GM18868 (cell line): ENCODE measurements at regions not wholly inside any gene's neighbourhood (a gene's known extent, or its start where the extent isn't known, plus 50 kb on each side); places are given as distances from the start of the nearest gene placed in this dataset.

Source experiments
- ATAC-seq: cut with Tn5 transposase; IDR thresholded peaks from one replicate; pipeline ENCODE4 v1.9.1; 2021; ENCODE audit warnings: mild to moderate bottlenecking, moderate library complexity; ENCODE audit not compliant: unreplicated experiment

- no peak for ATAC-seq
Observed at GRCh38 chr2:155095613-155096012, 397.1 kb downstream of the KCNJ3 start.

- ATAC-seq, result no peak
Observed at GRCh38 chr2:155080373-155080772, 381.9 kb downstream of the KCNJ3 start.

DNA sequence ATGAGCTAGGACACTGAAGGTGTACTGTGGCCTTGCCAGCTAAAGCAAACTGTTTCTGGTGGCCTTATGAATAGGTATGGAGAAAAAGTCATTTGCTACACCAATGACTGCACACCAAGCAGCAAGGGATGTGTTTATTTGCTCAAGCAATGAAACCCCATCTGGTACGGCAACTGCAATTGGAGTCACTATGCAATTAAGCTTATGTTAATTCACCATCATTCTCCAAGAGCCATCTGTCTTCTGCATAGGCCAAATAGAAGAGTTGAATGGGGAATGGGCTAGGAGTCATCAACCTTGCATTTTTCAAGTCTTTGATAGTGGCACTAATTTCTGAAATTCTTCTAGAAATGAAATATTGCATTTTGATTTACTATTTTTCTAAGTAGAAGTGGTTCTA lies 372.0 kb downstream of the KCNJ3 start:
- ATAC-seq, result no peak

DNA sequence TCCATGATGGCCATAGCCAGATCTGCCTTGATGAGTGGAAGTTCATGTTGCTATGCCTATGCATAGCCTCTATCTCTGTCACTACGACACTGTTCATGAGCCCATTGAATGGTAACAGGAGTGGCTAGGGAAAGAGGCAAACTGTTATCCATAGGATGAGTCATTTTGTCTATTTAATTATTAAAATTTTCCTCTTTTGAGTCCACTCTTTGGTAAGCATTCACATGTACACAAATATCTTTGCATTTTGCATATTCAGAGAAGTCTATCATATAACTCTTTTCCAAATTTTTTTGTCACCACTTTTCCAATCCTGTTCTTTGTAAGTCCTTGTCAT lies 364.4 kb downstream of the KCNJ3 start:
- ATAC-seq, result no peak

DNA sequence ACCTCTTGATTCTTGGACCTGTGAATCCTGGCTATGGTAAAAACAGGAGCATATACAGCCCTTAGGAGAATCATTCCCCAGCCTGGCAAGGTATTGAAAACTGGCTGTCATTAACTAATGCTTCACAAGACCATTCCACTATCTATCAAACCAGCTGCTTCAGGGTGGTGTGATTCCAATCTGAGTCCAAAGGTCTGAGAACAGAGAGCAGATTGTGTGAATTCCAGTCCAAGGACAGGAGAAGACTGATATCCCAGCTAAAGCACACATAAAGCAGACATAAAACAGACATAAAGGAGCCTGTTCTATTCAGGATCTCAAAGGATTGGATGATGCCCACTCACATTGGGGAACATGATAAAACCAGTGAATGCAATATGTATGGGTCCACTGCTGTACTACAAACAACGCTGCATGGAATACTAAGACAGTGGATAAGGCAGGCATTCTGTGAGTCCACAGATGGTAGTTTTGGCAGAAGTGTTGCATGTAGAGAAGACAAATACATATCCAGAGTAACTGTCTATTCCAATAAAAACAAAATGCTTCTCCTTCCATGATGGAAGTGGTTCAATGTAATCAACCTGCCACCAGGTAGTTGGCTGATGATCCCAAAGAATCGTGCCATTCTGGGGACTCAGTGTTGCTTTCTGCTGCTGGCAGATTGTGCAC lies 363.9 kb downstream of the KCNJ3 start:
- no peak for ATAC-seq

- ATAC-seq, result no peak
Observed at GRCh38 chr2:155060896-155061295, 362.4 kb downstream of the KCNJ3 start.

DNA sequence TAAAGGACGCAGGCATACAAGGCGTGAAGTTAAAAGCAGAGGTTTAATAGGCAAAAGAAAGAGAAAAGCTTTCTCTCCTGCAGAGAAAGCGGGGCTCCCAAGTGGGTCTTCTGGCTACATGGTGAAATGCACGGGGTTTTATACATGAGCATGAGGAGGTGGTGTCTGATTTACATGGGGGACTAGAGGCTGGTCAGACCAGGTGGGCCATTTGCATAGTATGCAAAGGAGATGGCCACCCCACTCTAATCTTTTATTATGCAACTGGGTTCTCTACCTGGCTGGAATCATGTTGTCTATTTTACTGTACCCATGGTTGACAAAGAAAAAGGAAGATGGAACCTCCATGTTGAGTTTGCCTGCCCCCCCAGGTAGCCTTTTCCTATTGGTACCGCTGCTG lies 356.2 kb downstream of the KCNJ3 start:
- no peak for ATAC-seq

DNA sequence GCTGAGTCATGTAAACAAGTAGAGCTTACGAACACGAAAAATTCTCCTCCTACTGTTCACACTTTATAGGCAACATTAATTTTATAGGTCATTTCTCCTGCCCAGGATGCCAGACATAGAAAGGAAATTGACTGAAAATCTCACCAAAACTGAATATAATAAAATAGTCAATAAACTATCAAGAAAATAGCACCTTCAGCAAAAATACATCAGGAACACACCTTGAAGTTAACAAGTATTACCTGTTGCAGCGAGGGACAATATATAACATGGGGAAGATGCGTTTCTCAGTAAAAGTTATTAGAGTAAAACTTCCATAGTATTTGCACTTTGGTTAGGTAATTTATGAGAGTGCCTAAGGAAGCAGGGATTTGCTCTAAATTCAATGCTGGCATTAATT lies 344.6 kb downstream of the KCNJ3 start:
- no peak for ATAC-seq

DNA sequence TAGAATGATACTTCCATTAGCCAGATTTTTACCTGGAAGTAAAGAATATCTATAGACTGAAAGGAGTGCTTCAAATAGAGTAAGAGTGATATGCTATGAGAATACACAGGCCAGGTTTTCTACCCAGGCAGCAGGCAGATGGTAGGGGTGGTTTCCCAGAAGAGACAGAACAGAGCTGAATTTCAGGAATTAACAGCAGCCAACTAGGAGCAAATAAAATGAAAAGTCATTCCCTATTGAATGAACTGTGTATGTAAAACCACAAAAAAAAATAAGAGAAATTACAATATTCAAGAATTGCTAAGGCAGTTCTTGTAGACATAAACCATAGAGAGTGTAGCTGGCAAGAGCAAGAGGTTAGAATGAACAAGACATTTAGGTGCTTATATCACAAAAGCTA lies 336.8 kb downstream of the KCNJ3 start:
- ATAC-seq, result no peak

GRCh38 chr2:155033652-155034051 lies 335.2 kb downstream of the KCNJ3 start:
- ATAC-seq, result peak; percentile 74

DNA sequence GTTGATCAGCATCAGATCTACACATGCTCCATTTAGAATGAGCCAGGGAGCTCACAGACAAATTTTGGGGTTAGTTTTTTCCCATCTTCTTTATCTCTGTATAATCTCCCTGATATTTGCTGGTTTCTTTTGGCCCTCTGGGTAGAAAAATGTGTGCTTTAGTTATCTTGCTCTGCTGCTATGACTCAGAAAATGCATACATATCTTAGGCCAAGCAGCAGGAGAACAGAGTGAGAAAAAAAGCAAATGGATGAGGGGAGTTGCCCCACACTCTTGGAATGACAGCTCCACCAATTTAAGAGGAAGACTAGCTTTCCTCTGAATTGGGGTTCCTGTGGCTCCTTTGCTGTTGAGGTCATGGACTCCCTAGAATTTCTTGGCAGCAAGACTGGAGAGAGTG lies 331.8 kb downstream of the KCNJ3 start:
- ATAC-seq, result no peak

GRCh38 chr2:155026651-155027174 lies 328.2 kb downstream of the KCNJ3 start:
- no peak for ATAC-seq

- no peak for ATAC-seq
Observed at GRCh38 chr2:155023674-155024073, 325.2 kb downstream of the KCNJ3 start.

- no peak for ATAC-seq
Observed at GRCh38 chr2:155022531-155022930, 324.0 kb downstream of the KCNJ3 start.

- no peak for ATAC-seq
Observed at GRCh38 chr2:155021618-155022017, 323.1 kb downstream of the KCNJ3 start.

DNA sequence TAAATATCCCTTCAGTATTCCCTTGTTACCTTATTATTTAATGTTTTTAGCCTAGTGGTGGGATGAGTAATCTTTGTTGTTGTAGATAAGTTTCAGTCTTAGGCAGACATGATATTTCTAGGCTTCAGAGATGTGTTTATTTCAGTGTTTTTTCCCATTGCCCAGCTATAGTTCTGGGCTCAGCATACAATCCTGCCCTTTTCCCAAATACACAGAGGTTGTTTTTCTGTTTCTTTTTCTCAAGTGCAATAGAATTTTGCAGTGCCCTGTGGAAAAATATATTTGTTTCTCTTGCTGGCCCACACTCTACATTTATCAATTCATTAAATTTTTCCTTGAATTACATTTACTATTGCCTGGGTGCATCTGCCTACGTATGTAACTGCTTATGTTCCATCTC lies 321.8 kb downstream of the KCNJ3 start:
- ATAC-seq, result no peak

DNA sequence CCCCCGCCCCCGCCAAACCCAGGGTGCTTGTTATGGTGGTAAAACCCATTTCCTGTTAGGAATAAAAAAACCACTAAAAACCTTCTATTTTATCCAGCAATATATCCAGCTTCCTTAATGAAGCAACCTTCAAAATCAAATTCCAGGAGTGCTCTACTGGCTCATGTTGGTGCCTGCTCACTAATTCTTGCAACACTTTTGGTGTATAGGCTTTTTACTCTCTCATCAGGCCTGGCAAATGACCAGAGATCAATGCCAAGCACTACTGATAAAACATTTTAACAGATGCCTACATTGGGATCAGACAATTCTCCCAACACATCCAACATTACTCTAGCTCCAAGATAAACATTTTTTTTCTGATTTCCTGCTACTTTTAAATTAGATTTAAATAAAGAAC lies 312.4 kb downstream of the KCNJ3 start:
- ATAC-seq, result no peak

GRCh38 chr2:154995361-154995760 lies 296.9 kb downstream of the KCNJ3 start:
- no peak for ATAC-seq

GRCh38 chr2:154992826-154993225 lies 294.3 kb downstream of the KCNJ3 start:
- no peak for ATAC-seq

DNA sequence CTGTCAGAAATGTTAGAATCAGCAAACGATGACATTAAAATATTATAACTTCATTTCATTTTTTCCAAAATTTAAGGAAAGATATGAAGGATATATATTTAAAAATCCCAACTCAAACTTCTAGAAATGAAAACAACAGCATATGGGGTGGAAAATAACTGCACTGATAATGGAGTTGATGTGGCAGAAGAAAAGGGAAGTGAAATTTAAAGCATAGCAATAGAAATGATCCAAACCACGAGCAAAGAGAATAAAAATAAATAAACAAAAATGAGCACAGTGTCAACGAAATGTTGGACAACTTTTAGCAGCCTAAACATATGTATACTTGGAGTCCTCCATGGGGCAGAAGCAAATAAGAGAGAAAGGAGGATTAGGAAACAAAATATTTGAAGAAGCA lies 280.2 kb downstream of the KCNJ3 start:
- peak; percentile 65 for ATAC-seq

DNA sequence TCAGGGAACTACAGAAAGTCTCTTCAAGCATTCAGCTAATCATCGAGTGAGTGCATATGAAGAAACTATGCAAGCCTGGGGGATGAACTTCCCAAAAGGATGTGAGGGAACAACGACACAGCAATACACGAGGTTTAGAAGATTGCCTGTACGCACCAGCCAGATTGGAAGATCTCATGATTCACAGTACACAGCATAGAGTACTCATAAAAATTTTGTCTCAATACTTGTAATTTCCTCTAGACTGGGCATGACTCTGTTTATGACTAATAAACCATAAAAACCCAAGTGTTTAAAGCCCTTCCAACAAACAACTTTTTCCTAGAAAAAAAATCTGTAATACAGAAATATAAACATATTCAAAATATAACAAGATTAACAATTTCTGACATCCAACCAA lies 279.7 kb downstream of the KCNJ3 start:
- ATAC-seq, result no peak

DNA sequence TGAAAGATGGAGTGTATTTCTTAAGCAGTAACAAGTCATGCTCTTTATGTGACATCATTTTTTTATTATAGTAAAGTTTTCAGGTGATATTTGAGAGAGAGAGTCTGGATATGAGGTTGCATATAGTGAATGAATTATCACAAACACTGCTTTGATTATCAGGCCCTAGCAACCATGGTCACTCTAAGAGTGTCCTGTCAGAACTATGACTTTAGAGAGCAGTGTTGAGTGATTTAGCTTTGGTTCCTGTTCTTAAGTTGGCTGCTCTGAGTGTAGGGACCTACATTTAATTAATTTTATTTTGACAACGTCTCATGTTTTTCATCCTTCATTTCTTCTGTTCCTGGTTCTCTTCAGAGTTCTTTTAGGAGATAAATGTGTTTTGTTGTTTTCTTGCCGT lies 275.5 kb downstream of the KCNJ3 start:
- peak; percentile 41 for ATAC-seq

GRCh38 chr2:154963511-154963910 lies 265.0 kb downstream of the KCNJ3 start:
- no peak for ATAC-seq
